K562 (cell line): ENCODE measurements at regions not wholly inside any gene's neighbourhood (a gene's known extent, or its start where the extent isn't known, plus 50 kb on each side); places are given as distances from the start of the nearest gene placed in this dataset.
"Not testable (repeated sequence)": the region's sequence is repeated elsewhere in the genome, so short reads cannot be mapped to it uniquely, and the experiment has no call there.

Experiments
- ATAC-seq: fragments of 200-7000 bp; cut with Tn5 transposase; 3 replicates; pipeline ENCODE4 v1.9.1; 2020; ENCODE audit warnings: moderate library complexity
- BruUV-seq: library from RNA; stranded (reverse); fragments of 400-500 nt; replicated peaks from 2 replicates; lab custom pipeline; 2021; lab: Mats Ljungman, UMichigan
- CTCF ChIA-PET: fragments of 300-600 bp; formaldehyde crosslinking; extraction: SDS; loops from one replicate; lab custom pipeline; 2021; ENCODE audit warnings: low intra/inter-chr PET ratio; lab: Yijun Ruan, JAX
- POLR2A ChIA-PET: fragments of 300-600, 350-650 bp; sonication (Branson Sonifier 250); formaldehyde crosslinking; extraction: SDS; loops from one replicate; lab custom pipeline; 2021; ENCODE audit warnings: antibody characterized with exemption, inconsistent platforms; lab: Yijun Ruan, JAX
- DNase-seq, 4 experiments: peaks; one replicate each; pipeline versions ENCODE4 v3.0.0 to v3.0.0-alpha.2; 2011 to 2018; ENCODE audit warnings: low spot score in 3 of 4, mixed read lengths in 3 of 4; ENCODE audit errors: extremely low read depth in 1 of 4
- FAIRE-seq: peaks from 2 replicates; lab custom pipeline; 2011; peaks lifted over from hg19 to GRCh38; lab: Jason Lieb, UNC
- H2AFZ ChIP-seq: 2 replicates; pipeline ENCODE4 v1.6.0; 2011; ENCODE audit warnings: low read depth, low read length, control low read depth, inconsistent platforms
- H3K27ac ChIP-seq: fragments of 200-600 bp; 3 replicates; pipeline ENCODE4 v1.8.0; 2011; ENCODE audit warnings: low read depth, mild to moderate bottlenecking, control low read depth, inconsistent platforms, low read length, moderate library complexity, mixed read lengths; ENCODE audit errors: extremely low read depth
- H3K27me3 ChIP-seq, 2 experiments: fragments of 300-600 bp in 1 of 2; 2 replicates in 1 of 2; 3 replicates in 1 of 2; pipeline versions ENCODE4 v1.6.0 to v1.8.0; 2011; ENCODE audit warnings: inconsistent platforms in 2 of 2, low read length in 2 of 2, mild to moderate bottlenecking in 1 of 2, mixed read lengths in 1 of 2, moderate library complexity in 1 of 2; ENCODE audit not compliant: control insufficient read depth in 2 of 2, insufficient read depth in 2 of 2
- H3K36me3 ChIP-seq: fragments of 300-600 bp; 3 replicates; pipeline ENCODE4 v1.8.0; 2011; ENCODE audit warnings: mild to moderate bottlenecking, low read length, inconsistent platforms; ENCODE audit not compliant: control insufficient read depth, insufficient read depth
- H3K4me1 ChIP-seq, 2 experiments: fragments of 200-600 bp in 1 of 2; replicated peaks in 1 of 2; 2 replicates in 1 of 2; 3 replicates in 1 of 2; pipeline versions ENCODE4 v1.5.1 to v1.8.0; 2011; ENCODE audit warnings: inconsistent platforms in 2 of 2, low read length in 2 of 2, mild to moderate bottlenecking in 1 of 2, mixed read lengths in 1 of 2, moderate library complexity in 1 of 2; ENCODE audit not compliant: control insufficient read depth in 2 of 2, insufficient read depth in 2 of 2
- H3K4me2 ChIP-seq: 2 replicates; pipeline ENCODE4 v1.6.1; 2011; ENCODE audit warnings: low read length, control low read depth, inconsistent platforms, mixed read lengths; ENCODE audit not compliant: insufficient read depth
- H3K4me3 ChIP-seq: fragments of 200-600 bp; sonication (generic), shearing (Covaris generic); 2 replicates; pipeline ENCODE4 v1.5.1; 2016; ENCODE audit warnings: control low read depth, inconsistent platforms
- H3K79me2 ChIP-seq: fragments of 200-600 bp; 3 replicates; pipeline ENCODE4 v1.8.0; 2011; ENCODE audit warnings: low read length, inconsistent platforms; ENCODE audit not compliant: control insufficient read depth, insufficient read depth
- H3K9ac ChIP-seq, 2 experiments: 2 replicates each; pipeline versions ENCODE4 v1.6.0 to v1.6.1; 2011; ENCODE audit warnings: low read depth in 2 of 2, low read length in 2 of 2, control low read depth in 1 of 2, inconsistent platforms in 1 of 2, mild to moderate bottlenecking in 1 of 2, mixed read lengths in 1 of 2; ENCODE audit not compliant: insufficient read depth in 1 of 2
- H3K9me1 ChIP-seq: one replicate; pipeline ENCODE4 v1.6.0; 2011; ENCODE audit warnings: inconsistent platforms, mild to moderate bottlenecking, low read length, moderate library complexity; ENCODE audit not compliant: control insufficient read depth, insufficient read depth
- H3K9me3 ChIP-seq: replicated peaks from 2 replicates; pipeline ENCODE4 v1.5.1; 2011; ENCODE audit warnings: low read depth, low read length, inconsistent platforms; ENCODE audit not compliant: control insufficient read depth, insufficient read depth
- H4K20me1 ChIP-seq: replicated peaks from 2 replicates; pipeline ENCODE4 v1.6.1; 2011; ENCODE audit warnings: low read length, inconsistent platforms, mixed read lengths; ENCODE audit not compliant: control insufficient read depth, insufficient read depth
- BMI1 ChIP-seq: fragments of 150-350 bp; IDR thresholded peaks from 2 replicates; pipeline ENCODE4 v1.6.1; 2014; ENCODE audit warnings: low read length
- DLX4 ChIP-seq: fragments of 250-450 bp; sonication (Bioruptor Pico); IDR thresholded peaks from 2 replicates; pipeline ENCODE4 v1.6.1; 2021; ENCODE audit warnings: mild to moderate bottlenecking
- GABPB1 ChIP-seq: sonication (generic); formaldehyde crosslinking; IDR thresholded peaks from 2 replicates; pipeline ENCODE4 v1.8.0; 2022; ENCODE audit warnings: mild to moderate bottlenecking, missing genetic modification reagents
- HMGN3 ChIP-seq: IDR thresholded peaks from 2 replicates; pipeline ENCODE4 v1.6.1; 2011; ENCODE audit warnings: borderline replicate concordance, low read depth, mild to moderate bottlenecking, mixed read lengths, low read length; ENCODE audit not compliant: insufficient read length; ENCODE audit errors: extremely low read depth
- IRF2 ChIP-seq: sonication (generic); formaldehyde crosslinking; IDR thresholded peaks from 2 replicates; pipeline ENCODE4 v1.8.1; 2022; ENCODE audit warnings: mild to moderate bottlenecking, missing genetic modification reagents
- WGBS: fragments of 100-300 bp; shearing (Covaris generic); methylation state at CpG from one replicate; pipeline ENCODE4 v1.1.6; 2016; ENCODE audit warnings: low coverage, mixed read lengths; ENCODE audit not compliant: insufficient coverage; ENCODE audit errors: missing lambda C conversion rate; 5-methylcytosine and 5-hydroxymethylcytosine counted together
- in situ Hi-C: fragments of 300-500 bp; cut with MboI; formaldehyde crosslinking; loops from 4 replicates; pipeline ENCODE4 v1.15.0; 2018; ENCODE audit warnings: inconsistent platforms, mixed read lengths
- intact Hi-C: fragments of 100-400 bp; cut with micrococcal nuclease; formaldehyde crosslinking; loops from 2 replicates; pipeline ENCODE4 v1.14.2; 2022

- TF ChIP-seq GABPB1, result no peak
- no peak for TF ChIP-seq HMGN3
- no peak for TF ChIP-seq BMI1
- no peak for TF ChIP-seq IRF2
- TF ChIP-seq DLX4 (CRISPR knock-in tag), result no peak
Observed at GRCh38 chr6:82624251-82624650, 260.6 kb downstream of the TPBG start (continued).

- 9% methylated on average over 2 of the region's 2 CpGs for WGBS
Observed at GRCh38 chr6:82626946-82627345, 263.3 kb downstream of the TPBG start.

More at GRCh38 chr6:82626946-82627345, 263.3 kb downstream of the TPBG start:
- H3K36me3 ChIP-seq, FAIRE-seq, H3K4me3 ChIP-seq, H2AFZ ChIP-seq, H3K4me2 ChIP-seq, DNase-seq, H4K20me1 ChIP-seq, H3K4me1 ChIP-seq, in situ Hi-C loops, H3K27ac ChIP-seq, POLR2A ChIA-PET, CTCF ChIA-PET, BruUV-seq, H3K9me1 ChIP-seq, H3K27me3 ChIP-seq, H3K9me3 ChIP-seq, ATAC-seq, H3K79me2 ChIP-seq, intact Hi-C loops, H3K9ac ChIP-seq: not testable (repeated sequence)
